A549 (cell line): ENCODE measurements at regions not wholly inside any gene's neighbourhood (a gene's known extent, or its start where the extent isn't known, plus 50 kb on each side); places are given as distances from the start of the nearest gene placed in this dataset.

ENCODE experiments used
- ATAC-seq, 2 experiments: fragments of 200-7000 bp in 1 of 2; fragments of >200 bp in 1 of 2; cut with Nextera tagmentation in 1 of 2; cut with Tn5 transposase in 1 of 2; 3 replicates each; pipeline versions ENCODE4 v1.8.0 to v1.9.1; 2018 to 2020; ENCODE audit warnings: mild to moderate bottlenecking in 1 of 2, moderate library complexity in 1 of 2
- CTCF ChIA-PET: fragments of 300-600 bp; sonication (Branson Sonifier 250); formaldehyde crosslinking; extraction: SDS; loops from one replicate; lab custom pipeline; 2021; ENCODE audit warnings: antibody characterized with exemption, inconsistent platforms; lab: Yijun Ruan, JAX
- POLR2A ChIA-PET: fragments of 350-600 bp; formaldehyde crosslinking; extraction: SDS; loops from one replicate; lab custom pipeline; 2021; ENCODE audit warnings: antibody characterized with exemption, inconsistent platforms; lab: Yijun Ruan, JAX
- DNase-seq, 2 experiments: peaks; one replicate each; pipeline versions ENCODE4 v3.0.0 to v3.0.0-alpha.2; 2011 to 2016; ENCODE audit warnings: low read depth in 1 of 2, low spot score in 1 of 2
- FAIRE-seq: peaks from 2 replicates; lab custom pipeline; 2011; peaks lifted over from hg19 to GRCh38; lab: Jason Lieb, UNC
- H3K27ac ChIP-seq, 2 experiments: fragments of >200 bp; sonication (Bioruptor Twin); formaldehyde crosslinking; 3 replicates each; pipeline ENCODE4 v1.5.1; 2016 to 2017
- H3K4me1 ChIP-seq: fragments of >200 bp; sonication (Bioruptor Twin); formaldehyde crosslinking; 3 replicates; pipeline ENCODE4 v1.6.1; 2016
- H3K4me2 ChIP-seq: fragments of >200 bp; sonication (Bioruptor Twin); formaldehyde crosslinking; 3 replicates; pipeline ENCODE4 v1.6.1; 2016
- H3K4me3 ChIP-seq: fragments of >200 bp; sonication (Bioruptor Twin); formaldehyde crosslinking; 3 replicates; pipeline ENCODE4 v1.5.1; 2016
- H3K9me3 ChIP-seq: fragments of >200 bp; sonication (Bioruptor Twin); formaldehyde crosslinking; 3 replicates; pipeline ENCODE4 v1.6.1; 2016
- ATOH8 ChIP-seq: fragments of 250-450 bp; sonication (Bioruptor Pico); IDR thresholded peaks from 2 replicates; pipeline ENCODE4 v1.5.0; 2020; ENCODE audit warnings: low read depth, mild to moderate bottlenecking, moderate library complexity
- CBX8 ChIP-seq: fragments of 200-600 bp; sonication (generic); IDR thresholded peaks from 2 replicates; pipeline ENCODE4 v1.6.1; 2016
- CTCF ChIP-seq: fragments of >200 bp; sonication (Bioruptor Twin); formaldehyde crosslinking; IDR thresholded peaks from 3 replicates; pipeline ENCODE4 v1.5.1; 2016
- EHMT2 ChIP-seq: fragments of 200-600 bp; sonication (generic); IDR thresholded peaks from 2 replicates; pipeline ENCODE4 v1.6.1; 2016; ENCODE audit warnings: antibody characterized with exemption, low read depth, mild to moderate bottlenecking, moderate library complexity
- ESRRA ChIP-seq: fragments of 150-350 bp; IDR thresholded peaks from 2 replicates; pipeline ENCODE4 v1.6.1; 2014; ENCODE audit warnings: mild to moderate bottlenecking, low read length, borderline replicate concordance
- FOSB ChIP-seq: fragments of 250-450 bp; sonication (Bioruptor Pico); IDR thresholded peaks from 2 replicates; pipeline ENCODE4 v1.5.0; 2020; ENCODE audit warnings: mild to moderate bottlenecking, moderate library complexity
- FOSL2 ChIP-seq, 2 experiments: fragments of 450-650 bp in 1 of 2; fragments of >200 bp in 1 of 2; sonication (Bioruptor Twin) in 1 of 2; formaldehyde crosslinking; IDR thresholded peaks; 2 replicates each; pipeline versions ENCODE4 v1.5.0 to v1.6.1; 2016 to 2020; ENCODE audit warnings: mild to moderate bottlenecking in 1 of 2, moderate library complexity in 1 of 2
- HMGXB4 ChIP-seq: fragments of 250-450 bp; sonication (Bioruptor Pico); IDR thresholded peaks from 2 replicates; pipeline ENCODE4 v1.5.0; 2021; ENCODE audit warnings: mild to moderate bottlenecking, moderate library complexity, borderline replicate concordance
- HOXA7 ChIP-seq: fragments of 250-450 bp; sonication (Bioruptor Pico); IDR thresholded peaks from 2 replicates; pipeline ENCODE4 v1.5.0; 2020; ENCODE audit warnings: mild to moderate bottlenecking, moderate library complexity
- KDM1A ChIP-seq: fragments of 200-600 bp; sonication (generic); IDR thresholded peaks from 2 replicates; pipeline ENCODE4 v1.6.1; 2016; ENCODE audit warnings: low read depth, mild to moderate bottlenecking
- MAZ ChIP-seq: fragments of 150-350 bp; IDR thresholded peaks from 2 replicates; pipeline ENCODE4 v1.6.1; 2014; ENCODE audit warnings: antibody characterized with exemption, low read depth, low read length, borderline replicate concordance
- MYC ChIP-seq: IDR thresholded peaks from 2 replicates; pipeline ENCODE4 v1.6.1; 2012; ENCODE audit warnings: mild to moderate bottlenecking, inconsistent platforms, low read length, improper control_type of control experiment, borderline replicate concordance
- NPAS2 ChIP-seq: fragments of 250-450 bp; sonication (Bioruptor Pico); IDR thresholded peaks from 2 replicates; pipeline ENCODE4 v1.8.0; 2022; ENCODE audit warnings: mild to moderate bottlenecking, moderate library complexity, borderline replicate concordance
- NR3C1 ChIP-seq: fragments of >200 bp; sonication (Bioruptor Twin); formaldehyde crosslinking; IDR thresholded peaks from 3 replicates; pipeline ENCODE4 v1.6.1; 2017
- POLR2A ChIP-seq: IDR thresholded peaks from 2 replicates; pipeline ENCODE4 v1.6.1; 2012; ENCODE audit warnings: mild to moderate bottlenecking, low read length
- RARB ChIP-seq: fragments of 250-450 bp; sonication (Bioruptor Pico); IDR thresholded peaks from 2 replicates; pipeline ENCODE4 v1.8.0; 2021; ENCODE audit warnings: mild to moderate bottlenecking, moderate library complexity
- REST ChIP-seq: fragments of 200-600 bp; sonication (generic); IDR thresholded peaks from 2 replicates; pipeline ENCODE4 v1.6.1; 2016; ENCODE audit warnings: antibody characterized with exemption, mild to moderate bottlenecking, moderate library complexity
- RFX5 ChIP-seq: fragments of 450-650 bp; IDR thresholded peaks from 2 replicates; pipeline ENCODE4 v1.7.1; 2014; ENCODE audit warnings: antibody characterized with exemption, mild to moderate bottlenecking, moderate library complexity
- RNF2 ChIP-seq: fragments of 200-600 bp; sonication (generic); IDR thresholded peaks from 2 replicates; pipeline ENCODE4 v1.6.1; 2016; ENCODE audit warnings: low read depth, mild to moderate bottlenecking, antibody characterized with exemption, moderate library complexity, borderline replicate concordance
- SREBF2 ChIP-seq: fragments of 450-650 bp; IDR thresholded peaks from 2 replicates; pipeline ENCODE4 v1.6.1; 2014; ENCODE audit warnings: mild to moderate bottlenecking, moderate library complexity
- USF2 ChIP-seq: fragments of 450-650 bp; IDR thresholded peaks from 2 replicates; pipeline ENCODE4 v1.6.1; 2014; ENCODE audit warnings: antibody characterized with exemption
- ZFP36 ChIP-seq: fragments of 450-650 bp; IDR thresholded peaks from 2 replicates; pipeline ENCODE4 v1.6.1; 2014; ENCODE audit warnings: borderline replicate concordance; ENCODE audit not compliant: partially characterized antibody
- ZNF302 ChIP-seq: fragments of 250-450 bp; sonication (Bioruptor Pico); IDR thresholded peaks from 2 replicates; pipeline ENCODE4 v1.9.0; 2021; ENCODE audit warnings: inconsistent platforms, mild to moderate bottlenecking, moderate library complexity
- WGBS: methylation state at CpG from one replicate; pipeline ENCODE4 v1.1.6; 2017; ENCODE audit errors: missing lambda C conversion rate; 5-methylcytosine and 5-hydroxymethylcytosine counted together

GRCh38 chr17:13958773-13959172, 110.5 kb upstream of the COX10 start:
- H3K4me1 ChIP-seq, result no peaks in the 10 kb centered on the region
- 38% methylated on average over 4 of the region's 4 CpGs for WGBS
- FAIRE-seq (no peak), ATAC-seq (no peak)
- no peak overlapping the region for H3K4me2 ChIP-seq
- ChIA-PET CTCF (no interaction called here), POLR2A (no interaction called here)
- no peak overlapping the region for H3K27ac ChIP-seq
- no peak overlapping the region for H3K4me3 ChIP-seq
- TF ChIP-seq FOSB (CRISPR knock-in tag), result no peak
- TF ChIP-seq MYC, result no peak
- TF ChIP-seq NPAS2, result no peak
- TF ChIP-seq ATOH8, result no peak
- TF ChIP-seq, all 56 proteins: peak for 0
- H3K9me3 ChIP-seq, result no peaks in the 10 kb centered on the region
- no peak for DNase-seq

- H3K4me2 ChIP-seq, result no peak overlapping the region
- TF ChIP-seq CBX8, result no peak
- ATAC-seq (no peak), DNase-seq (no peak), FAIRE-seq (no peak)
- no peaks in the 10 kb centered on the region for H3K4me1 ChIP-seq
- no peak overlapping the region for H3K4me3 ChIP-seq
- ChIA-PET POLR2A (no interaction called here), CTCF (no interaction called here)
- H3K9me3 ChIP-seq, result no peaks in the 10 kb centered on the region
- no peak overlapping the region for H3K27ac ChIP-seq
- WGBS, result 60% methylated on average over 4 of the region's 4 CpGs
Observed at GRCh38 chr17:13961265-13961664, 108.0 kb upstream of the COX10 start.

GRCh38 chr17:13962716-13963240, 106.5 kb upstream of the COX10 start:
- Histone ChIP-seq H3K4me3 (no peak overlapping the region), H3K9me3 (no peaks in the 10 kb centered on the region), H3K4me1 (no peaks in the 10 kb centered on the region), H3K4me2 (no peak overlapping the region), H3K27ac (no peak overlapping the region)
- DNase-seq (no peak), ATAC-seq (no peak), FAIRE-seq (peak; percentile 51)
- CTCF ChIA-PET, result no interaction called here
- WGBS, result 18% methylated on average over 2 of the region's 2 CpGs
- POLR2A ChIA-PET, result no interaction called here
- TF ChIP-seq RFX5 (no peak), RNF2 (no peak), NR3C1 (no peak), USF2 (no peak), KDM1A (no peak), REST (no peak), POLR2A (no peak), SREBF2 (no peak), ZNF302 (no peak), NPAS2 (no peak), ESRRA (no peak), FOSL2 (IDR thresholded peaks at IDR 0.05) (no peak), FOSL2 (CRISPR knock-in tag; IDR thresholded peaks at IDR 0.05) (no peak)

- Histone ChIP-seq H3K4me1 (no peaks in the 10 kb centered on the region), H3K4me3 (no peak overlapping the region), H3K4me2 (no peak overlapping the region), H3K9me3 (no peaks in the 10 kb centered on the region), H3K27ac (no peak overlapping the region)
- ChIA-PET POLR2A (no interaction called here), CTCF (interaction anchor here (1.4 kb wide), 1 partner anchor 9 kb away, joined by 3 read pairs; no protein-coding TSS in a partner anchor)
- ATAC-seq (no peak), DNase-seq (no peak), FAIRE-seq (no peak)
- WGBS, result 69% methylated on average over 7 of the region's 7 CpGs
- no peak for TF ChIP-seq RNF2
- TF ChIP-seq RFX5, result no peak
- TF ChIP-seq ZFP36, result no peak
- TF ChIP-seq EHMT2, result no peak
- TF ChIP-seq CTCF, result no peak
- no peak for TF ChIP-seq SREBF2
- no peak for TF ChIP-seq HOXA7
- TF ChIP-seq HMGXB4, result no peak
- TF ChIP-seq MAZ, result no peak
- no peak for TF ChIP-seq RARB (CRISPR knock-in tag)
Observed at GRCh38 chr17:13967416-13967815, 101.9 kb upstream of the COX10 start.
